ENCODE measurements at regions not wholly inside any gene's neighbourhood (a gene's known extent, or its start where the extent isn't known, plus 50 kb on each side); places are given as distances from the start of the nearest gene placed in this dataset.

DNA sequence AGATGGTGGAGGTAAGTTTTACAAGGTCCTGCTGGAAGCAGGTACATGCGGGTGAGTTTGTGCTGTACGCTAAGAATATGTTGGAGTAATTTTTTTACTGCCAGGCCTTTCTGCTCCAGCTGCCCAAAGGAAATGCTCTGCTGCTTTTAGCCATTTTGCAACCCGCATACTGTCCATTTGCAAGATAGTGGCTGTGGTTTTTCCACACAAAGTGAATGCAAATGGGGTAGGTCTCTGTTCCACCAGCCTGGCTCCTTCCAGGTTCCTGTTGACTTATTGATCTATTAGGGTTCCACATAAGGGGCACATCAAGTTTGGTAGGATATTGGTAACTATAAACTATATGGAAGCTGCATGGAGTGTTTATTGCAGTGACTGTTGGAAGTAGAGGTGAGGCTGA, 227.1 kb downstream of the SI start:
- H3K9me3 ChIP-seq (replicated peaks; ENCODE audit: control insufficient read depth, insufficient read depth, low read depth, low read length): no peaks in the 10 kb centered on the region; the same call in 1 of the 2 replicates
- H3K9me1 ChIP-seq (ENCODE audit: control insufficient read depth, insufficient read depth, low read length): no peaks in the 10 kb centered on the region
- H3K79me2 ChIP-seq (ENCODE audit: control insufficient read depth, insufficient read depth, low read length): no peaks in the 10 kb centered on the region
- no peaks in the 10 kb centered on the region for H3K36me3 ChIP-seq (ENCODE audit: control insufficient read depth, insufficient read depth, low read length)
- in situ Hi-C loops (cut with MboI) (no loop called here), intact Hi-C loops (cut with micrococcal nuclease) (no loop called here)
- no peaks in the 10 kb centered on the region for H3K4me1 ChIP-seq (replicated peaks in 1 of 2; ENCODE audit: control insufficient read depth in 2 of 2, insufficient read depth in 2 of 2, low read length in 2 of 2)
- WGBS (ENCODE audit: insufficient coverage, low coverage, missing lambda C conversion rate): 0% methylated on average over 3 of the region's 3 CpGs
- FAIRE-seq (no peak), DNase-seq (ENCODE audit: extremely low read depth in 1 of 4, low spot score in 3 of 4) (no peak), ATAC-seq (no peak)
- H2AFZ ChIP-seq (ENCODE audit: low read depth, low read length): no peak overlapping the region
- no peak overlapping the region for H3K4me2 ChIP-seq (ENCODE audit: insufficient read depth, low read length)
- no peaks in the 10 kb centered on the region for H3K27me3 ChIP-seq (ENCODE audit: control insufficient read depth in 2 of 2, insufficient read depth in 2 of 2, low read length in 2 of 2)
- H3K4me3 ChIP-seq: no peak overlapping the region
- POLR2A ChIA-PET: no interaction called here
- H3K9ac ChIP-seq (ENCODE audit: insufficient read depth in 1 of 2, low read depth in 2 of 2, low read length in 2 of 2): no peak overlapping the region
- no peaks in the 10 kb centered on the region for H4K20me1 ChIP-seq (replicated peaks; ENCODE audit: control insufficient read depth, insufficient read depth, low read length)
- BruUV-seq (replicated peaks): no TSS peak
- CTCF ChIA-PET (ENCODE audit: low intra/inter-chr PET ratio): no interaction called here
- TF ChIP-seq, protein P1, sequence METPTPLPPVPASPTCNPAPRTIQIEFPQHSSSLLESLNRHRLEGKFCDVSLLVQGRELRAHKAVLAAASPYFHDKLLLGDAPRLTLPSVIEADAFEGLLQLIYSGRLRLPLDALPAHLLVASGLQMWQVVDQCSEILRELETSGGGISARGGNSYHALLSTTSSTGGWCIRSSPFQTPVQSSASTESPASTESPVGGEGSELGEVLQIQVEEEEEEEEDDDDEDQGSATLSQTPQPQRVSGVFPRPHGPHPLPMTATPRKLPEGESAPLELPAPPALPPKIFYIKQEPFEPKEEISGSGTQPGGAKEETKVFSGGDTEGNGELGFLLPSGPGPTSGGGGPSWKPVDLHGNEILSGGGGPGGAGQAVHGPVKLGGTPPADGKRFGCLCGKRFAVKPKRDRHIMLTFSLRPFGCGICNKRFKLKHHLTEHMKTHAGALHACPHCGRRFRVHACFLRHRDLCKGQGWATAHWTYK (CRISPR knock-in tag; IDR thresholded peaks at IDR 0.05): no peak
- TF ChIP-seq, protein P2, sequence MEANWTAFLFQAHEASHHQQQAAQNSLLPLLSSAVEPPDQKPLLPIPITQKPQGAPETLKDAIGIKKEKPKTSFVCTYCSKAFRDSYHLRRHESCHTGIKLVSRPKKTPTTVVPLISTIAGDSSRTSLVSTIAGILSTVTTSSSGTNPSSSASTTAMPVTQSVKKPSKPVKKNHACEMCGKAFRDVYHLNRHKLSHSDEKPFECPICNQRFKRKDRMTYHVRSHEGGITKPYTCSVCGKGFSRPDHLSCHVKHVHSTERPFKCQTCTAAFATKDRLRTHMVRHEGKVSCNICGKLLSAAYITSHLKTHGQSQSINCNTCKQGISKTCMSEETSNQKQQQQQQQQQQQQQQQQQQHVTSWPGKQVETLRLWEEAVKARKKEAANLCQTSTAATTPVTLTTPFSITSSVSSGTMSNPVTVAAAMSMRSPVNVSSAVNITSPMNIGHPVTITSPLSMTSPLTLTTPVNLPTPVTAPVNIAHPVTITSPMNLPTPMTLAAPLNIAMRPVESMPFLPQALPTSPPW (CRISPR knock-in tag; IDR thresholded peaks at IDR 0.05): no peak
- TF ChIP-seq, protein P3, sequence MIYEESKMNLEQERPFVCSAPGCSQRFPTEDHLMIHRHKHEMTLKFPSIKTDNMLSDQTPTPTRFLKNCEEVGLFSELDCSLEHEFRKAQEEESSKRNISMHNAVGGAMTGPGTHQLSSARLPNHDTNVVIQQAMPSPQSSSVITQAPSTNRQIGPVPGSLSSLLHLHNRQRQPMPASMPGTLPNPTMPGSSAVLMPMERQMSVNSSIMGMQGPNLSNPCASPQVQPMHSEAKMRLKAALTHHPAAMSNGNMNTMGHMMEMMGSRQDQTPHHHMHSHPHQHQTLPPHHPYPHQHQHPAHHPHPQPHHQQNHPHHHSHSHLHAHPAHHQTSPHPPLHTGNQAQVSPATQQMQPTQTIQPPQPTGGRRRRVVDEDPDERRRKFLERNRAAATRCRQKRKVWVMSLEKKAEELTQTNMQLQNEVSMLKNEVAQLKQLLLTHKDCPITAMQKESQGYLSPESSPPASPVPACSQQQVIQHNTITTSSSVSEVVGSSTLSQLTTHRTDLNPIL (CRISPR knock-in tag; IDR thresholded peaks at IDR 0.05): no peak
- no peak for TF ChIP-seq ARID4B (CRISPR knock-in tag; IDR thresholded peaks at IDR 0.05)
- no peak for TF ChIP-seq ZFPM2 (CRISPR knock-in tag; IDR thresholded peaks at IDR 0.05)
- TF ChIP-seq FOXA3 (CRISPR knock-in tag; conservative IDR thresholded peaks at IDR 0.05 in 1 of 2, IDR thresholded peaks at IDR 0.05 in 1 of 2): no peak
- TF ChIP-seq NRF1 (conservative IDR thresholded peaks at IDR 0.05 in 1 of 2, IDR thresholded peaks at IDR 0.05 in 1 of 2): no peak
- no peak for TF ChIP-seq SMAD2 (IDR thresholded peaks at IDR 0.05; ENCODE audit: low read depth, low read length)
- no peak for TF ChIP-seq FUS (optimal IDR thresholded peaks at IDR 0.05; ENCODE audit: low read depth, low read length)
- TF ChIP-seq MXI1 (IDR thresholded peaks at IDR 0.05; ENCODE audit: low read depth, low read length): no peak
- no peak for TF ChIP-seq HMG20A (CRISPR knock-in tag; conservative IDR thresholded peaks at IDR 0.05)
- TF ChIP-seq, protein P4, sequence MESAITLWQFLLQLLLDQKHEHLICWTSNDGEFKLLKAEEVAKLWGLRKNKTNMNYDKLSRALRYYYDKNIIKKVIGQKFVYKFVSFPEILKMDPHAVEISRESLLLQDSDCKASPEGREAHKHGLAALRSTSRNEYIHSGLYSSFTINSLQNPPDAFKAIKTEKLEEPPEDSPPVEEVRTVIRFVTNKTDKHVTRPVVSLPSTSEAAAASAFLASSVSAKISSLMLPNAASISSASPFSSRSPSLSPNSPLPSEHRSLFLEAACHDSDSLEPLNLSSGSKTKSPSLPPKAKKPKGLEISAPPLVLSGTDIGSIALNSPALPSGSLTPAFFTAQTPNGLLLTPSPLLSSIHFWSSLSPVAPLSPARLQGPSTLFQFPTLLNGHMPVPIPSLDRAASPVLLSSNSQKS (CRISPR knock-in tag; IDR thresholded peaks at IDR 0.05): no peak
- no peak overlapping the region for H3K27ac ChIP-seq (ENCODE audit: extremely low read depth, low read depth, low read length)
